Smooth muscle cell (in vitro differentiated cells): ENCODE measurements at regions not wholly inside any gene's neighbourhood (a gene's known extent, or its start where the extent isn't known, plus 50 kb on each side); places are given as distances from the start of the nearest gene placed in this dataset.

ENCODE experiments used
- DNase-seq: peaks from one replicate; lab custom pipeline; 2025; ENCODE audit not compliant: unreplicated experiment; lab: John Stamatoyannopoulos, UW
- H2AFZ ChIP-seq: fragments of 200-600 bp; sonication (generic); 2 replicates; pipeline ENCODE4 v1.6.0; 2016; ENCODE audit warnings: antibody characterized with exemption, low read depth, mild to moderate bottlenecking
- H3F3A ChIP-seq: fragments of 200-600 bp; sonication (generic); 2 replicates; pipeline ENCODE4 v1.6.0; 2017; ENCODE audit warnings: antibody characterized with exemption, low read depth
- H3K27ac ChIP-seq: fragments of 200-600 bp; sonication (generic); 2 replicates; pipeline ENCODE4 v1.5.1; 2016; ENCODE audit warnings: low read depth, mild to moderate bottlenecking
- H3K27me3 ChIP-seq: fragments of 200-600 bp; sonication (generic); 2 replicates; pipeline ENCODE4 v1.6.1; 2016; ENCODE audit warnings: low read depth, mild to moderate bottlenecking
- H3K36me3 ChIP-seq: fragments of 200-600 bp; sonication (generic); 2 replicates; pipeline ENCODE4 v1.5.1; 2016; ENCODE audit warnings: low read depth
- H3K4me1 ChIP-seq: fragments of 200-600 bp; sonication (generic); 2 replicates; pipeline ENCODE4 v1.5.1; 2016; ENCODE audit warnings: low read depth
- H3K4me2 ChIP-seq: fragments of 200-600 bp; sonication (generic); 2 replicates; pipeline ENCODE4 v1.6.0; 2016; ENCODE audit warnings: mild to moderate bottlenecking
- H3K4me3 ChIP-seq: fragments of 200-600 bp; sonication (generic); 2 replicates; pipeline ENCODE4 v1.5.1; 2016; ENCODE audit warnings: mild to moderate bottlenecking
- H3K79me2 ChIP-seq: fragments of 200-600 bp; sonication (generic); 2 replicates; pipeline ENCODE4 v1.6.0; 2016; ENCODE audit warnings: low read depth, mild to moderate bottlenecking
- H3K9ac ChIP-seq: fragments of 200-600 bp; sonication (generic); 2 replicates; pipeline ENCODE4 v1.6.0; 2016; ENCODE audit warnings: low read depth
- H3K9me3 ChIP-seq: fragments of 200-600 bp; sonication (generic); replicated peaks from 2 replicates; pipeline ENCODE4 v1.5.1; 2016; ENCODE audit warnings: low read depth
- H4K20me1 ChIP-seq: fragments of 200-600 bp; sonication (generic); 2 replicates; pipeline ENCODE4 v1.6.0; 2016; ENCODE audit warnings: low read depth
- WGBS: methylation state at CpG from one replicate; pipeline ENCODE4 v1.1.7; 2016; ENCODE audit warnings: low lambda C conversion rate; 5-methylcytosine and 5-hydroxymethylcytosine counted together
- TF ChIP-seq, protein P1 (sequence below): fragments of 200-600 bp; sonication (generic); IDR thresholded peaks from 2 replicates; pipeline ENCODE4 v1.5.1; 2017; ENCODE audit warnings: borderline replicate concordance, mild to moderate bottlenecking, antibody characterized with exemption; ENCODE audit not compliant: insufficient read depth, poor library complexity, severe bottlenecking

DNA sequence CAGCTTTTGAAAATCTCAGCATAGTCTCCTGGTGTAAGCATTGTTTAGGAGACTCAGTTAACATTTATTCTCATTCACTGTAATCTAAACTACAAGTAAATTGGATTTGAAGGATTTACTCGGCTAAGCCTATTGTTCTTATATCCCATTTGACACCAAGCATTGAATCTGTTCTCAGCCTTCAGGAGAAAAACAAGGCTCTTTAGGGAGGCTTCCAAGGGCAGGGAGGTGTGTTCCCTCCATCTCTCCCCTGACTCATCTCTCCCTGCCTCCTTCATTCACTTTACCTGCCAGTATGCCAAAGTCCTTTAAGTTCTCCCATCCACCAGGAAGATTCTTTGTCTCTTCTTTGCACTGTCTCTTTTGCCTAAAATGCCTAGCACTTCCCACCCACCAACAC, 347.8 kb downstream of the MFSD1 start:
- Histone ChIP-seq H3K36me3 (no peaks in the 10 kb centered on the region), H4K20me1 (no peaks in the 10 kb centered on the region), H3K4me2 (no peak overlapping the region), H3K4me3 (no peak overlapping the region), H3K79me2 (no peaks in the 10 kb centered on the region), H3K9ac (no peak overlapping the region), H3K27ac (no peak overlapping the region), H3K4me1 (peaks cover 12% of the 10 kb centered on the region), H3F3A (no peaks in the 10 kb centered on the region), H3K9me3 (no peaks in the 10 kb centered on the region), H2AFZ (no peak overlapping the region), H3K27me3 (no peaks in the 10 kb centered on the region)
- no peak for DNase-seq
- TF ChIP-seq, protein P1, sequence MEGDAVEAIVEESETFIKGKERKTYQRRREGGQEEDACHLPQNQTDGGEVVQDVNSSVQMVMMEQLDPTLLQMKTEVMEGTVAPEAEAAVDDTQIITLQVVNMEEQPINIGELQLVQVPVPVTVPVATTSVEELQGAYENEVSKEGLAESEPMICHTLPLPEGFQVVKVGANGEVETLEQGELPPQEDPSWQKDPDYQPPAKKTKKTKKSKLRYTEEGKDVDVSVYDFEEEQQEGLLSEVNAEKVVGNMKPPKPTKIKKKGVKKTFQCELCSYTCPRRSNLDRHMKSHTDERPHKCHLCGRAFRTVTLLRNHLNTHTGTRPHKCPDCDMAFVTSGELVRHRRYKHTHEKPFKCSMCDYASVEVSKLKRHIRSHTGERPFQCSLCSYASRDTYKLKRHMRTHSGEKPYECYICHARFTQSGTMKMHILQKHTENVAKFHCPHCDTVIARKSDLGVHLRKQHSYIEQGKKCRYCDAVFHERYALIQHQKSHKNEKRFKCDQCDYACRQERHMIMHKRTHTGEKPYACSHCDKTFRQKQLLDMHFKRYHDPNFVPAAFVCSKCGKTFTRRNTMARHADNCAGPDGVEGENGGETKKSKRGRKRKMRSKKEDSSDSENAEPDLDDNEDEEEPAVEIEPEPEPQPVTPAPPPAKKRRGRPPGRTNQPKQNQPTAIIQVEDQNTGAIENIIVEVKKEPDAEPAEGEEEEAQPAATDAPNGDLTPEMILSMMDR: no peak
- 89% methylated on average over 1 of the region's 1 CpG for WGBS

DNA sequence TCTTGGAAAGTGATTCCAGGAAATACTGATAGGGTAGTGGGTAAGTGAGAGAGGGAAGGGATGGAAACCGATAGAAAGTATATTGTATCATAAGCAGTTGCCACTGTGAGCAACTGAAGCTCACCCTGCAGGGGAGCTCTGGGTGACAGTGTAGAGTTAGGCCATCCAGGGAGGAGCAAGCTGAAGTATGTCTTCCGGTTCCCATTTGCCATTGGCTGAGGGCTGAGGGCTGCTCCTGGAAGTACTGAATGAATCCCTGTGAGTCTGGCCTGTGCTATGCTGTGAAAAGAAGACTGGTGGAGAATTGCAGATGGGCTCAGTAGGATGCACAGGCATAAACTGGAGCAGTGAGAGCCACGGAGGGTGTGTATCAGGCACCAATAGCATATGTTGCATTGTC, 348.3 kb downstream of the MFSD1 start:
- TF ChIP-seq, protein P1: no peak
- no peak overlapping the region for H3K4me2 ChIP-seq
- DNase-seq: no peak
- 85% methylated on average over 3 of the region's 3 CpGs for WGBS
- no peak overlapping the region for H3K27ac ChIP-seq
- H3K9ac ChIP-seq: no peak overlapping the region
- no peaks in the 10 kb centered on the region for H3F3A ChIP-seq
- no peaks in the 10 kb centered on the region for H3K9me3 ChIP-seq
- H3K4me3 ChIP-seq: no peak overlapping the region
- H3K27me3 ChIP-seq: no peaks in the 10 kb centered on the region
- peaks cover 12% of the 10 kb centered on the region for H3K4me1 ChIP-seq
- H4K20me1 ChIP-seq: no peaks in the 10 kb centered on the region
- no peaks in the 10 kb centered on the region for H3K36me3 ChIP-seq
- no peaks in the 10 kb centered on the region for H3K79me2 ChIP-seq
- no peak overlapping the region for H2AFZ ChIP-seq

DNA sequence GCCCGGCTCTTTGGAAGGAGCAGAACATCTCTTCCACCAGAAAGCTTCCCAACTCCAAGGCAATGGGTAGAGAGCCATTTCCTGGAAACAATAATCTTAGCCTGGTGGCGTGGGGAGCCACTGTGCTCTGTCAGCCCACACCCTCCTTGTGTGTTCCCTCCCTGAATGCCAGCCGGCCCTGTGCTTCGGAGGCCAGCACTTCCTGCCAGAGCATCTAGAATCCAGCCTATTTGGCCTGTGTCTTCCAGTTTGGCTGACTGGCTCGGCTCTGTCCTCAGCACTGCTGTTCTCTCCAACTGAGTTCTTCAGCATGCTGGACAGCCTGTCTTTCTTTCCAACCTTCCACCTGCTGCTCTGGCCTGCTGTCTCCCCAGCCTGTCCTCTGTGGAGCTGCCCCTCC, 349.3 kb downstream of the MFSD1 start:
- Histone ChIP-seq H3F3A (no peaks in the 10 kb centered on the region), H3K4me3 (no peak overlapping the region), H3K9ac (no peak overlapping the region), H3K4me2 (no peak overlapping the region), H3K27ac (no peak overlapping the region), H3K9me3 (no peaks in the 10 kb centered on the region), H3K27me3 (no peaks in the 10 kb centered on the region), H3K4me1 (peaks cover 12% of the 10 kb centered on the region), H3K79me2 (no peaks in the 10 kb centered on the region), H4K20me1 (no peaks in the 10 kb centered on the region), H3K36me3 (no peaks in the 10 kb centered on the region), H2AFZ (no peak overlapping the region)
- no peak for DNase-seq
- TF ChIP-seq, protein P1: no peak
- WGBS: 69% methylated on average over 5 of the region's 5 CpGs

DNA sequence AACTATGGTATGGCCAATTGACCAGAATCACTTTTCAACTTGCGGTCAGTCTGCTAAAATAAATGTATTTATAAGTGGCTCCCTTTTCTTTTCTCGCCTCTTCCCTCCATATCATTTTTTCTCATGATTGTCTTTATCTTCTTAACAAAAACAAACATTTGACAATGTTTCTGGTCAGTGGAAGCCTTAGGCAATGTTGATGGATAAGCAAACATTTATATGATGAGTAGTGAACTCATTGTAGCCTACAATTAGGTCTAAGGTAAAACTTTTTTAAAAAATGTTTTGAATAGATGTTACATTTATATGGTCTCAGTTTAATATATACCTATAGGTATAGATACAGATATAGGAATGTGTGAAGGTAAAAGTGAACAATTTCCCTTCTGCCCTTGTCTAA, 355.4 kb downstream of the MFSD1 start:
- Histone ChIP-seq H3K4me2 (no peak overlapping the region), H4K20me1 (no peaks in the 10 kb centered on the region), H3K36me3 (no peaks in the 10 kb centered on the region), H3K79me2 (no peaks in the 10 kb centered on the region), H3K27ac (no peak overlapping the region), H3F3A (no peaks in the 10 kb centered on the region), H3K4me1 (no peaks in the 10 kb centered on the region), H3K4me3 (no peak overlapping the region), H3K9ac (no peak overlapping the region), H3K27me3 (no peaks in the 10 kb centered on the region), H2AFZ (no peak overlapping the region), H3K9me3 (no peaks in the 10 kb centered on the region)
- 89% methylated on average over 2 of the region's 2 CpGs for WGBS
- DNase-seq: no peak
- TF ChIP-seq, protein P1: no peak
